Stomach (tissue), 4 donors: ENCODE measurements at regions not wholly inside any gene's neighbourhood (a gene's known extent, or its start where the extent isn't known, plus 50 kb on each side); places are given as distances from the start of the nearest gene placed in this dataset.

ENCODE experiments used
- EP300 ChIP-seq: sonication (generic); formaldehyde crosslinking; IDR thresholded peaks from one replicate; pipeline ENCODE4 v1.6.1; 2017; ENCODE audit warnings: antibody characterized with exemption
- POLR2A ChIP-seq, 4 donors: fragments of 450-650 bp; IDR thresholded peaks; one replicate each; pipeline ENCODE4 v1.6.1; 2016; ENCODE audit warnings: antibody characterized with exemption in 4 of 4, control low read depth in 2 of 4, mild to moderate bottlenecking in 1 of 4, moderate library complexity in 1 of 4
- POLR2AphosphoS5 ChIP-seq, 3 donors: sonication (generic); formaldehyde crosslinking; IDR thresholded peaks; one replicate each; pipeline ENCODE4 v1.6.1; 2016; ENCODE audit warnings: antibody characterized with exemption in 3 of 3
- TF ChIP-seq, protein P1 (sequence below), 7 experiments: fragments of 450-650 bp in 4 of 7; fragments of 200-600 bp in 3 of 7; sonication (generic) in 3 of 7; IDR thresholded peaks; one replicate each; pipeline ENCODE4 v1.5.1; 2016 to 2019; ENCODE audit warnings: antibody characterized with exemption in 7 of 7, control low read depth in 2 of 7, mild to moderate bottlenecking in 1 of 7

DNA sequence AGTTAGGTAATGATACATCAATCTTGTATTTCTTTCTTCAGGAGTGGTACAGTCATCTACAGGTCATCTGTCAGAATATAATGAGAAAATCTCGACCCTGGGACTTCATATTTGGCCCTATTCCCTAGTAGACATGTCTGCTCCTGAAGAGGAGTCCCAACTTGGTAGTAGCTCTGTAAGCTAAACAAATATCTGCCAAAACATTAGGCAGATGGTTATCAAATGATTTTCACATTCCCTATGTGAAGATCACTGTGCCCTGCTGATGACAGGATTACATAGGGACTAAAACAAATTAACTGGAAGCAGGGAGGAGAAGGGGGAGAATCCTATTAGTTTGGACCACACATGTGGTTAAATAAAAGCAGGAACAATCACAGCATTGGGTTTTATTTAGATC, 138.6 kb upstream of the NFIB start:
- TF ChIP-seq, protein P1, sequence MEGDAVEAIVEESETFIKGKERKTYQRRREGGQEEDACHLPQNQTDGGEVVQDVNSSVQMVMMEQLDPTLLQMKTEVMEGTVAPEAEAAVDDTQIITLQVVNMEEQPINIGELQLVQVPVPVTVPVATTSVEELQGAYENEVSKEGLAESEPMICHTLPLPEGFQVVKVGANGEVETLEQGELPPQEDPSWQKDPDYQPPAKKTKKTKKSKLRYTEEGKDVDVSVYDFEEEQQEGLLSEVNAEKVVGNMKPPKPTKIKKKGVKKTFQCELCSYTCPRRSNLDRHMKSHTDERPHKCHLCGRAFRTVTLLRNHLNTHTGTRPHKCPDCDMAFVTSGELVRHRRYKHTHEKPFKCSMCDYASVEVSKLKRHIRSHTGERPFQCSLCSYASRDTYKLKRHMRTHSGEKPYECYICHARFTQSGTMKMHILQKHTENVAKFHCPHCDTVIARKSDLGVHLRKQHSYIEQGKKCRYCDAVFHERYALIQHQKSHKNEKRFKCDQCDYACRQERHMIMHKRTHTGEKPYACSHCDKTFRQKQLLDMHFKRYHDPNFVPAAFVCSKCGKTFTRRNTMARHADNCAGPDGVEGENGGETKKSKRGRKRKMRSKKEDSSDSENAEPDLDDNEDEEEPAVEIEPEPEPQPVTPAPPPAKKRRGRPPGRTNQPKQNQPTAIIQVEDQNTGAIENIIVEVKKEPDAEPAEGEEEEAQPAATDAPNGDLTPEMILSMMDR (IDR thresholded peaks at IDR 0.05): no peak
- no peak for TF ChIP-seq POLR2A (IDR thresholded peaks at IDR 0.05)
- no peak for TF ChIP-seq EP300
- TF ChIP-seq POLR2AphosphoS5 (IDR thresholded peaks at IDR 0.05): no peak
